ENCODE measurements at regions not wholly inside any gene's neighbourhood (a gene's known extent, or its start where the extent isn't known, plus 50 kb on each side); places are given as distances from the start of the nearest gene placed in this dataset.

GRCh38 chr5:89105836-89106235, 222.9 kb upstream of the MEF2C start:
- no peak for DNase-seq
- H3K27me3 ChIP-seq (ENCODE audit: control insufficient read depth, insufficient read depth, low read length), result no peaks in the 10 kb centered on the region
- no peaks in the 10 kb centered on the region for H3K36me3 ChIP-seq (replicated peaks; ENCODE audit: control insufficient read depth, insufficient read depth, low read length)
- no peak overlapping the region for H3K4me3 ChIP-seq (ENCODE audit: insufficient read depth, low read depth, low read length)

- no peak overlapping the region for H3K4me3 ChIP-seq (ENCODE audit: insufficient read depth, low read depth, low read length)
- DNase-seq, result no peak
- H3K36me3 ChIP-seq (replicated peaks; ENCODE audit: control insufficient read depth, insufficient read depth, low read length), result no peaks in the 10 kb centered on the region
- H3K27me3 ChIP-seq (ENCODE audit: control insufficient read depth, insufficient read depth, low read length), result no peaks in the 10 kb centered on the region
Observed at GRCh38 chr5:89105171-89105695, 222.2 kb upstream of the MEF2C start.

GRCh38 chr5:89098199-89098756, 215.3 kb upstream of the MEF2C start:
- DNase-seq, result no peak
- no peak overlapping the region for H3K4me3 ChIP-seq (ENCODE audit: insufficient read depth, low read depth, low read length)
- H3K27me3 ChIP-seq (ENCODE audit: control insufficient read depth, insufficient read depth, low read length), result no peaks in the 10 kb centered on the region
- no peaks in the 10 kb centered on the region for H3K36me3 ChIP-seq (replicated peaks; ENCODE audit: control insufficient read depth, insufficient read depth, low read length)

- H3K36me3 ChIP-seq (replicated peaks; ENCODE audit: control insufficient read depth, insufficient read depth, low read length), result no peaks in the 10 kb centered on the region
- H3K4me3 ChIP-seq (ENCODE audit: insufficient read depth, low read depth, low read length), result no peak overlapping the region
- no peaks in the 10 kb centered on the region for H3K27me3 ChIP-seq (ENCODE audit: control insufficient read depth, insufficient read depth, low read length)
- no peak for DNase-seq
Observed at GRCh38 chr5:89097103-89097502, 214.1 kb upstream of the MEF2C start.

GRCh38 chr5:89095341-89095740, 212.4 kb upstream of the MEF2C start:
- Histone ChIP-seq H3K36me3 (replicated peaks; ENCODE audit: control insufficient read depth, insufficient read depth, low read length) (no peaks in the 10 kb centered on the region), H3K27me3 (ENCODE audit: control insufficient read depth, insufficient read depth, low read length) (no peaks in the 10 kb centered on the region), H3K4me3 (ENCODE audit: insufficient read depth, low read depth, low read length) (no peak overlapping the region)
- no peak for DNase-seq

DNA sequence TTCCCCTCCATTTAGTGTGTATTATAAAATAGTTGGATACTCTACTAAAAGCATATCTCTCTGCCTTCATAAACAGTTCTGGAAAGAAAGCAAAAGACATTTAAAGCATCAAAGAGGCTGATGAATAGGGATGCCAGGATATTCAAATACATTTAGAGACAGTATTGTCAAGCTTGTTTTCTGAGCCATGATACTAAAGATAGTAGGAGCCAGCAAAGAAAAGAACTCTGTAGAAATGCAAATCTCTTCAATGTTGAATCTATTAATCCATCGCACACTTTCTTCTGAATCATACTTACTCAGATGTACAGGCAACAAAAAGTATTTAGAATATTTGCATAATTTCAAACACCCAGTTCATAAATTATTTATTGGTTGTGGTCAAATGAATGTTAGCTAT, 207.1 kb upstream of the MEF2C start:
- Histone ChIP-seq H3K27me3 (ENCODE audit: control insufficient read depth, insufficient read depth, low read length) (no peaks in the 10 kb centered on the region), H3K4me3 (ENCODE audit: insufficient read depth, low read depth, low read length) (no peak overlapping the region), H3K36me3 (replicated peaks; ENCODE audit: control insufficient read depth, insufficient read depth, low read length) (no peaks in the 10 kb centered on the region)
- DNase-seq, result no peak

GRCh38 chr5:89087551-89088318, 204.8 kb upstream of the MEF2C start:
- DNase-seq, result peak; percentile 15

GRCh38 chr5:89087128-89087527, 204.1 kb upstream of the MEF2C start:
- H3K4me3 ChIP-seq (ENCODE audit: insufficient read depth, low read depth, low read length), result no peak overlapping the region
- H3K36me3 ChIP-seq (replicated peaks; ENCODE audit: control insufficient read depth, insufficient read depth, low read length), result no peaks in the 10 kb centered on the region
- H3K27me3 ChIP-seq (ENCODE audit: control insufficient read depth, insufficient read depth, low read length), result no peaks in the 10 kb centered on the region
- DNase-seq, result no peak

More at GRCh38 chr5:89087551-89088318, 204.8 kb upstream of the MEF2C start:
- Histone ChIP-seq H3K27me3 (ENCODE audit: control insufficient read depth, insufficient read depth, low read length) (no peaks in the 10 kb centered on the region), H3K4me3 (ENCODE audit: insufficient read depth, low read depth, low read length) (no peak overlapping the region), H3K36me3 (replicated peaks; ENCODE audit: control insufficient read depth, insufficient read depth, low read length) (no peaks in the 10 kb centered on the region)

DNA sequence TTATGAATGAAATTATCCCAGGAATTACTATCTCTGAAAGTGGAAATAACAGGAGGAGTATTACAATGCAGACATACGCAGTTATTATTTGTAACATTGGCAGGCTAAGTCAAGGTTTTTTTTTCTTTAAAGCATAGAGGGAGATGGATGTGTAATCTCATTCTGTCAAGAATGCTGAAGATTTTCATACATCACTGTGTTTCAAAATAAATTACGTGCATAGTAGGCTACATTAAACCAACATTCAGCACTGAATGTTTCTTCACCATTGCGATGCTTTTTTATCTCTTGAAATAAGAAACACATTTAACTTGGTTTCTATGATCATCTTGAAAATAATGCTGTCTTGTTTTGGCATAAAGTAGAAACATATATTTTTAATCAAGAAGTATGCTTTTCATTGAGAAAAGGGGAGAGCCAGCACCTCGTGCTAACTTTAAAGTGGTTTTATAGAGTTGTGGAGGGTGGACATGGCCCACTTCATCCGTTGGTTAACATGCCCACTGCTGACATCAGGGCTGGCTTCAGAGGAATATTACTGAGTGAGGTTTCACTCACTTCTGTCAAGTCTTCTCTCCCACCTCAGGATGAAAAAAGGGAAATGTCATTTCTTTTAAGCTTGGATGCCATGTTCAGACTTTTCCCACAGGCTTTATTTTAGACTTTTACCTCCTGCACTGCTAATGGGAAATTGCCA, 203.6 kb upstream of the MEF2C start:
- DNase-seq, result no peak
- H3K4me3 ChIP-seq (ENCODE audit: insufficient read depth, low read depth, low read length), result no peak overlapping the region

GRCh38 chr5:89083791-89084190, 200.8 kb upstream of the MEF2C start:
- no peak overlapping the region for H3K4me3 ChIP-seq (ENCODE audit: insufficient read depth, low read depth, low read length)
- H3K27me3 ChIP-seq (ENCODE audit: control insufficient read depth, insufficient read depth, low read length), result no peaks in the 10 kb centered on the region
- DNase-seq, result no peak
- H3K36me3 ChIP-seq (replicated peaks; ENCODE audit: control insufficient read depth, insufficient read depth, low read length), result no peaks in the 10 kb centered on the region

More for the DNA sequence above, 203.6 kb upstream of the MEF2C start:
- H3K36me3 ChIP-seq (replicated peaks; ENCODE audit: control insufficient read depth, insufficient read depth, low read length), result no peaks in the 10 kb centered on the region
- H3K27me3 ChIP-seq (ENCODE audit: control insufficient read depth, insufficient read depth, low read length), result no peaks in the 10 kb centered on the region

GRCh38 chr5:89081360-89081759, 198.4 kb upstream of the MEF2C start:
- Histone ChIP-seq H3K4me3 (ENCODE audit: insufficient read depth, low read depth, low read length) (no peak overlapping the region), H3K36me3 (replicated peaks; ENCODE audit: control insufficient read depth, insufficient read depth, low read length) (no peaks in the 10 kb centered on the region), H3K27me3 (ENCODE audit: control insufficient read depth, insufficient read depth, low read length) (no peaks in the 10 kb centered on the region)
- DNase-seq, result no peak

GRCh38 chr5:89080467-89081116, 197.6 kb upstream of the MEF2C start:
- DNase-seq, result no peak
- Histone ChIP-seq H3K4me3 (ENCODE audit: insufficient read depth, low read depth, low read length) (no peak overlapping the region), H3K36me3 (replicated peaks; ENCODE audit: control insufficient read depth, insufficient read depth, low read length) (no peaks in the 10 kb centered on the region), H3K27me3 (ENCODE audit: control insufficient read depth, insufficient read depth, low read length) (no peaks in the 10 kb centered on the region)

DNA sequence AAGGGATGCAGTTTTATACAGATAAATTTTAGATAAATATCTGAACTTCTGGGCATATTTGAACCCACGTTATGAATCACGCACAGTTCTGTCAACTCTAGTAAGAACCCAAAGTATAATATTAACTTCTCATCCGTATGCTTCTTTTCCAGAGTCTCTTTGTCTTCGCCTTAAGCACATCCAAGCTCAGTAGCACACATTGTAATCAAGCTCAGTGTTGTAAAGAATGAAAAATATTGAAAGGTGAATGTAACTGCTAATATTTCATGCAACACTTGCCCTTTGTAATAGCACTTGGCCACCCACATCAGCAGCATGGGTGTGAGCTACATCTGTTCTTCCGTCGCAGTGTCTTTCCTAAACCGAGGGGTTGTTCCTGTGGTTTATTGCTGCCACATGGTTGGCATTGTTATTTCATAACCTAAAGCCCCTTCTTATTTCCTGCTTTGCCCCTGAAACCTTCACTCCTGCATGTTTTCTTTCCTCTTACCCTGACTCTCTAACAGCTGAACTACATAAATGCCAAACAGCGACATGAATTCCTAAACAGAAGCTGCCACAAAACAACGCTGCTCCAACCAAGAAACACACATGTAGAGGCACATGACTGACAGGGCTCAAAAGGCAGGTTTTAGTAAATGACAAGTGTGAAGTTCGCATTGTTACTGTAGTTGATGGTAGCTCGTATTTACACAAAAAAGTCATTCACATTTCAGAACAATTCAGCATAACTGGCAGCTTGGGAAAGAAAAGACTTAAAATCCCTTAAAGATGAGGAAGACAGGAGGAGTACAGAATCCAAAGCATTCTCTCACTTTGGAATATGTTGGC, 190.1 kb upstream of the MEF2C start:
- Histone ChIP-seq H3K27me3 (ENCODE audit: control insufficient read depth, insufficient read depth, low read length) (no peaks in the 10 kb centered on the region), H3K4me3 (ENCODE audit: insufficient read depth, low read depth, low read length) (no peak overlapping the region), H3K36me3 (replicated peaks; ENCODE audit: control insufficient read depth, insufficient read depth, low read length) (no peaks in the 10 kb centered on the region)
- no peak for DNase-seq

GRCh38 chr5:89071941-89072331, 189.0 kb upstream of the MEF2C start:
- DNase-seq, result no peak
- Histone ChIP-seq H3K27me3 (ENCODE audit: control insufficient read depth, insufficient read depth, low read length) (no peaks in the 10 kb centered on the region), H3K36me3 (replicated peaks; ENCODE audit: control insufficient read depth, insufficient read depth, low read length) (no peaks in the 10 kb centered on the region), H3K4me3 (ENCODE audit: insufficient read depth, low read depth, low read length) (no peak overlapping the region)
